HEK293T (cell line): ENCODE measurements at regions not wholly inside any gene's neighbourhood (a gene's known extent, or its start where the extent isn't known, plus 50 kb on each side); places are given as distances from the start of the nearest gene placed in this dataset.

Source experiments
- BHLHE40 ChIP-seq: fragments of 450-650 bp; IDR thresholded peaks from 2 replicates; pipeline ENCODE4 v1.6.1; 2016; ENCODE audit warnings: mild to moderate bottlenecking, moderate library complexity, borderline replicate concordance
- CTBP1 ChIP-seq: fragments of 450-650 bp; IDR thresholded peaks from 2 replicates; pipeline ENCODE4 v1.6.1; 2016; ENCODE audit warnings: borderline replicate concordance
- ELF4 ChIP-seq: fragments of 450-650 bp; IDR thresholded peaks from 2 replicates; pipeline ENCODE4 v1.6.1; 2017; ENCODE audit warnings: antibody characterized with exemption
- FOXA1 ChIP-seq: fragments of 450-650 bp; IDR thresholded peaks from 2 replicates; pipeline ENCODE4 v1.6.1; 2016; ENCODE audit warnings: mild to moderate bottlenecking
- FOXK2 ChIP-seq: fragments of 450-650 bp; IDR thresholded peaks from 2 replicates; pipeline ENCODE4 v1.6.1; 2016; ENCODE audit warnings: mild to moderate bottlenecking
- FOXM1 ChIP-seq: fragments of 450-650 bp; IDR thresholded peaks from 2 replicates; pipeline ENCODE4 v1.6.1; 2017; ENCODE audit warnings: mild to moderate bottlenecking, borderline replicate concordance
- L3MBTL2 ChIP-seq: fragments of 450-650 bp; conservative IDR thresholded peaks from 2 replicates; pipeline ENCODE4 v1.6.1; 2016; ENCODE audit warnings: mild to moderate bottlenecking
- NFRKB ChIP-seq: fragments of 450-650 bp; IDR thresholded peaks from 2 replicates; pipeline ENCODE4 v1.6.1; 2016; ENCODE audit warnings: mild to moderate bottlenecking, moderate library complexity
- SP1 ChIP-seq: fragments of 450-650 bp; IDR thresholded peaks from 2 replicates; pipeline ENCODE4 v1.6.1; 2017
- SUZ12 ChIP-seq: fragments of 450-650 bp; IDR thresholded peaks from 2 replicates; pipeline ENCODE4 v1.6.1; 2016; ENCODE audit warnings: mild to moderate bottlenecking
- TARDBP ChIP-seq: fragments of 450-650 bp; IDR thresholded peaks from 2 replicates; pipeline ENCODE4 v1.6.1; 2016
- ZNF384 ChIP-seq: fragments of 450-650 bp; IDR thresholded peaks from 2 replicates; pipeline ENCODE4 v1.6.1; 2016
- TF ChIP-seq, protein P1 (sequence below): fragments of 450-650 bp; IDR thresholded peaks from 2 replicates; pipeline ENCODE4 v1.6.1; 2016

DNA sequence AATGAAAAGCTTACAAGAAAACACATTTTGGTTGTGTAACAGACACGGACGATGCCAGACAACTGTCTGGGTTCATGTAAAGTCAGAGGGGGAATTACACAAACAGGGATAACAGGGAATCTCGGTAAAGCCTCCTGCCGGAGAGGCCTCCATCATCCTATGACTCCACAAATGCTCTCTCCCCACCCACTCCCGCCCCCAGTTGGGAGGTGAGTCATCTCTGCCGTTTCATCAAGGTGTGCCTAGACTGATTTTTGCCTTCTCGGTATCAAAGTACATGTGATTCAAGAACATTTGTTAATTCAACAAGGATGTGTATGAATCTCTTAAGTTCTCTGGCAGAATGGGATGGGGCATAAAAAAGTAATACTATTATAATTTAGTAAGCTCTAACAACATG, 304.9 kb upstream of the PRDM1 start:
- TF ChIP-seq SUZ12 (no peak), L3MBTL2 (no peak), ELF4 (no peak), ZNF384 (no peak), TARDBP (no peak), FOXM1 (no peak), FOXA1 (no peak), SP1 (no peak), NFRKB (no peak), CTBP1 (no peak), BHLHE40 (no peak), FOXK2 (no peak)
- TF ChIP-seq, protein P1, sequence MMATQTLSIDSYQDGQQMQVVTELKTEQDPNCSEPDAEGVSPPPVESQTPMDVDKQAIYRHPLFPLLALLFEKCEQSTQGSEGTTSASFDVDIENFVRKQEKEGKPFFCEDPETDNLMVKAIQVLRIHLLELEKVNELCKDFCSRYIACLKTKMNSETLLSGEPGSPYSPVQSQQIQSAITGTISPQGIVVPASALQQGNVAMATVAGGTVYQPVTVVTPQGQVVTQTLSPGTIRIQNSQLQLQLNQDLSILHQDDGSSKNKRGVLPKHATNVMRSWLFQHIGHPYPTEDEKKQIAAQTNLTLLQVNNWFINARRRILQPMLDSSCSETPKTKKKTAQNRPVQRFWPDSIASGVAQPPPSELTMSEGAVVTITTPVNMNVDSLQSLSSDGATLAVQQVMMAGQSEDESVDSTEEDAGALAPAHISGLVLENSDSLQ = no peak
